IMR-90 (cell line): ENCODE measurements at regions not wholly inside any gene's neighbourhood (a gene's known extent, or its start where the extent isn't known, plus 50 kb on each side); places are given as distances from the start of the nearest gene placed in this dataset.

Source experiments
- CTCF ChIP-seq: conservative IDR thresholded peaks from 2 replicates; pipeline ENCODE4 v1.5.1; 2012; ENCODE audit warnings: mild to moderate bottlenecking, low read depth, low read length, improper control_type of control experiment
- FOS ChIP-seq: fragments of 150-350 bp; IDR thresholded peaks from 2 replicates; pipeline ENCODE4 v1.6.1; 2016; ENCODE audit warnings: low read depth, low read length
- MAFK ChIP-seq: IDR thresholded peaks from 2 replicates; pipeline ENCODE4 v1.6.1; 2012; ENCODE audit warnings: low read depth, low read length, improper control_type of control experiment
- RAD21 ChIP-seq: IDR thresholded peaks from 2 replicates; pipeline ENCODE4 v1.6.1; 2012; ENCODE audit warnings: low read length, improper control_type of control experiment
- SMC3 ChIP-seq: fragments of 150-350 bp; IDR thresholded peaks from 2 replicates; pipeline ENCODE4 v1.6.1; 2016; ENCODE audit warnings: low read depth, mild to moderate bottlenecking, antibody characterized with exemption, low read length, moderate library complexity
- USF2 ChIP-seq: fragments of 150-350 bp; IDR thresholded peaks from 2 replicates; pipeline ENCODE4 v1.6.1; 2017; ENCODE audit warnings: mild to moderate bottlenecking, antibody characterized with exemption, low read length, low read depth

DNA sequence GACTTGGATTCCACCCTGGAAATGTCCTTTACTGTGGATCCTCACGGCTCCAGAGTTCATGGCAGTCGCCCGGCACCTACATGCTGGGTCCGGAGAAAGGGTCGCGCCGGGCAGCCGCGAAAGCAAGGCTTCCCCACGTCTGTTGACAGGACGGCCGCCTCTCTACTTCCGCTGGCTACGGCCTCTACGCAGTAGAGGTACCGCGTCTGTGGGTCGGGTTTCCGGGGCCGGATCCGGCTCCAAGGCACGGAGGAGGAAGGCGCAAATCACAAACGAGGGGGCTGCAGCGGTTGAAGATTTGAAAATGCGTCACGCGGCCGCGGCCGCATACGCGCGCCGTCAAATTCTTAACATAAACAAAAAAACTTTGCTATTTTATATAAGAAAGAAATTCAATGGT is 649.6 kb downstream of the REEP3 start:
- TF ChIP-seq CTCF (no peak), SMC3 (no peak), USF2 (no peak), FOS (no peak), MAFK (no peak), RAD21 (no peak)
